Breast epithelium (tissue), 4 donors: ENCODE measurements at regions not wholly inside any gene's neighbourhood (a gene's known extent, or its start where the extent isn't known, plus 50 kb on each side); places are given as distances from the start of the nearest gene placed in this dataset.

Experiments used
- DNase-seq, 2 donors: peaks; one replicate each; pipeline ENCODE4 v3.0.0-alpha.2; 2019; ENCODE audit warnings: low spot score in 2 of 2
- H3K27ac ChIP-seq, 2 donors: fragments of 200-600 bp; sonication (generic) in 1 of 2; one replicate each; pipeline ENCODE4 v1.5.1; 2016 to 2019; ENCODE audit warnings: mild to moderate bottlenecking in 1 of 2
- H3K27me3 ChIP-seq, 2 donors: fragments of 200-600 bp; sonication (generic) in 1 of 2; one replicate each; pipeline versions ENCODE4 v1.5.1 to v1.6.0; 2017 to 2019; ENCODE audit warnings: control low read depth in 1 of 2, mild to moderate bottlenecking in 1 of 2
- H3K36me3 ChIP-seq: fragments of 200-600 bp; one replicate; pipeline ENCODE4 v1.5.1; 2019
- H3K4me1 ChIP-seq, 2 donors: fragments of 200-600 bp; sonication (generic); one replicate each; pipeline ENCODE4 v1.5.1; 2016 to 2019; ENCODE audit warnings: control low read depth in 1 of 2
- H3K4me3 ChIP-seq, 3 donors: fragments of 200-600 bp; sonication (generic); 1 replicate in 2 of 3; 2 replicates in 1 of 3; pipeline ENCODE4 v1.5.1; 2016 to 2019; ENCODE audit warnings: mild to moderate bottlenecking in 3 of 3, moderate library complexity in 2 of 3
- H3K9me3 ChIP-seq, 2 donors: fragments of 200-600 bp; sonication (generic) in 1 of 2; one replicate each; pipeline ENCODE4 v1.5.1; 2016 to 2019; ENCODE audit warnings: control low read depth in 1 of 2
- POLR2A ChIP-seq: fragments of 450-650 bp; IDR thresholded peaks from one replicate; pipeline ENCODE4 v1.6.1; 2016; ENCODE audit warnings: antibody characterized with exemption, mild to moderate bottlenecking, moderate library complexity
- POLR2AphosphoS5 ChIP-seq, 3 donors: sonication (generic); formaldehyde crosslinking; IDR thresholded peaks; one replicate each; pipeline ENCODE4 v1.6.1; 2017; ENCODE audit warnings: antibody characterized with exemption in 3 of 3
- intact Hi-C: fragments of 100-400 bp; cut with DNase I; formaldehyde crosslinking; loops from one replicate; pipeline ENCODE4 v1.15.1; 2023; ENCODE audit warnings: low total_unique reads
- TF ChIP-seq, protein P1 (sequence below), 3 donors: fragments of 450-650 bp; IDR thresholded peaks; one replicate each; pipeline ENCODE4 v1.5.1; 2016 to 2017; ENCODE audit warnings: antibody characterized with exemption in 3 of 3, mild to moderate bottlenecking in 3 of 3, moderate library complexity in 3 of 3

DNA sequence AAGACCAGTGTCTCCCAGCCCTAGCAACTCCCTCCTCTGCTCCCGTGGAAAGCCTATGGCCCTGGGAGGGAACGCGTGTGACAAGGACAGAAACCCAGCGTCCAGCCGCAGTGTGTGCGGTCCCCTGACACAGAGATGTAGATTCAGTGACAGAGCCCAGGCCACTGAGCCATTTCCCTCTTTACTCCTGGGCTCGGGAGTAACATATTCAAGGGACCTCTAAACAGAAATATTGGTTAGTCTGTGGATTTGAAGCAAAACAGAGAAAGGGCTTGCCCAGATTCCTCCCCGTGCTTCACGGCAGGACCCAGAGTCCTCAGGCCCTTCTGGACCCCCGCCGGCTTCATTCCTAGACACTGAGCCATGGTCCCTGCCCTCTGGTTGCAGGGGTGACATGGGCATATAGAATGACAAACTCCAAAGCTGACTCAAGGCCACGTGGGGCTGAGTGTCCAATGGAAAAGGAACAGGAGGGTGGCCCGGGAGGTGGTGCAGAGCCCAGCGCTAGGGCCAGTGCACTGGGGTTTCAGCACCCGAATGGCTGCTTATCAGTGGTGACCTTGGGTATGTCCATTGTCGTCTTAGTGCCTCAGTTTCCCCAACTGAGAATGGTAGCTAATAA, 248.2 kb downstream of the QKI start:
- intact Hi-C loops = no loop called here
- DNase-seq = no peak

DNA sequence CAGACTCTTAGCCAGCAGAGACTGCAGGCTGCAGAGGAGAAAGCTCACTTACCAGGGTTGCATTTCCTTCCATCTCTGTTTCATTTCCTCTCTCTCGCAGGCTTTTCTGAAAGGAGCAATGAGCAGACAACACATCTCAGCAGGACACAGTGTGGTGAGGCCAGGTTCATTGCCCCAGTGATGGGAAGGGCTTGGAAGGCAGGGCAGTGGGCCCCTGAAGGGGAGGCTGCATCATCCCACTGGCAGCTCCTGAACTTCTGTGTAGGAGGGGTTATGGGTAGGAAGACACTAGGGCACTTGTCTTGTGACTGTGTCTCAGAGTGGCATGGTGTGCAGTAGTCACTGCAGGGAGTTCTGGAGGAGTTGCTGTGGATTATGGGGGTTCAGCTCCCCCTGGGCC, 246.8 kb downstream of the QKI start:
- H3K36me3 ChIP-seq = no peaks in the 10 kb centered on the region
- no peaks in the 10 kb centered on the region for H3K27me3 ChIP-seq
- no peak overlapping the region for H3K27ac ChIP-seq
- no peaks in the 10 kb centered on the region for H3K9me3 ChIP-seq
- H3K4me1 ChIP-seq = no peaks in the 10 kb centered on the region
- no peak for DNase-seq
- H3K4me3 ChIP-seq = no peak overlapping the region
- TF ChIP-seq POLR2AphosphoS5 (IDR thresholded peaks at IDR 0.05) = no peak
- TF ChIP-seq, protein P1, sequence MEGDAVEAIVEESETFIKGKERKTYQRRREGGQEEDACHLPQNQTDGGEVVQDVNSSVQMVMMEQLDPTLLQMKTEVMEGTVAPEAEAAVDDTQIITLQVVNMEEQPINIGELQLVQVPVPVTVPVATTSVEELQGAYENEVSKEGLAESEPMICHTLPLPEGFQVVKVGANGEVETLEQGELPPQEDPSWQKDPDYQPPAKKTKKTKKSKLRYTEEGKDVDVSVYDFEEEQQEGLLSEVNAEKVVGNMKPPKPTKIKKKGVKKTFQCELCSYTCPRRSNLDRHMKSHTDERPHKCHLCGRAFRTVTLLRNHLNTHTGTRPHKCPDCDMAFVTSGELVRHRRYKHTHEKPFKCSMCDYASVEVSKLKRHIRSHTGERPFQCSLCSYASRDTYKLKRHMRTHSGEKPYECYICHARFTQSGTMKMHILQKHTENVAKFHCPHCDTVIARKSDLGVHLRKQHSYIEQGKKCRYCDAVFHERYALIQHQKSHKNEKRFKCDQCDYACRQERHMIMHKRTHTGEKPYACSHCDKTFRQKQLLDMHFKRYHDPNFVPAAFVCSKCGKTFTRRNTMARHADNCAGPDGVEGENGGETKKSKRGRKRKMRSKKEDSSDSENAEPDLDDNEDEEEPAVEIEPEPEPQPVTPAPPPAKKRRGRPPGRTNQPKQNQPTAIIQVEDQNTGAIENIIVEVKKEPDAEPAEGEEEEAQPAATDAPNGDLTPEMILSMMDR (IDR thresholded peaks at IDR 0.05) = no peak
- no peak for TF ChIP-seq POLR2A
- intact Hi-C loops = no loop called here

More for the DNA sequence above, 248.2 kb downstream of the QKI start:
- TF ChIP-seq POLR2AphosphoS5 (IDR thresholded peaks at IDR 0.05) (no peak), POLR2A (no peak)
- TF ChIP-seq, protein P1 (IDR thresholded peaks at IDR 0.05) = no peak
- Histone ChIP-seq H3K4me3 (no peak overlapping the region), H3K4me1 (no peaks in the 10 kb centered on the region), H3K36me3 (no peaks in the 10 kb centered on the region), H3K9me3 (no peaks in the 10 kb centered on the region), H3K27ac (no peak overlapping the region), H3K27me3 (no peaks in the 10 kb centered on the region)

DNA sequence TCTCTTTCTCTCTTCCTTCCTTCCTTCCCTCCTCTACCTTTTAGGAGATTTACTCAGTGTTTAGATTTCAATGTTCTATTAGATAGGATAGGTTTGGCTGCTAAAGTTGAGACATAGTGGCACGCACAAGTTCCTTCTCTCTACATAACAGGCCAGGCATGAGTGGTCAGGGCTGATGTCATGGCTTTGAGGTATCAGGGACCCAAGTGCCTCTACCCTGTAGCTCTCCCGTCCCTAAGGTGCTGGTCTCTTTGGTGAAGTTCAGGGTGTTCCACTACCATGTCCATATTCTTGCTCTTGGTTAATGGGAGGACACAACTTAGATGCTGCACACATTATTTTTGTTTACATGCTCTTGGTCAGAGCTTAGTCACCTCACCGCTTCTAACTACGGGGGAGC, 245.3 kb downstream of the QKI start:
- TF ChIP-seq, protein P1 (IDR thresholded peaks at IDR 0.05) = no peak
- TF ChIP-seq POLR2AphosphoS5 (IDR thresholded peaks at IDR 0.05) = no peak
- Histone ChIP-seq H3K36me3 (no peaks in the 10 kb centered on the region), H3K4me3 (no peak overlapping the region), H3K9me3 (no peaks in the 10 kb centered on the region), H3K27ac (no peak overlapping the region), H3K4me1 (no peaks in the 10 kb centered on the region), H3K27me3 (no peaks in the 10 kb centered on the region)
- intact Hi-C loops = no loop called here
- no peak for DNase-seq

DNA sequence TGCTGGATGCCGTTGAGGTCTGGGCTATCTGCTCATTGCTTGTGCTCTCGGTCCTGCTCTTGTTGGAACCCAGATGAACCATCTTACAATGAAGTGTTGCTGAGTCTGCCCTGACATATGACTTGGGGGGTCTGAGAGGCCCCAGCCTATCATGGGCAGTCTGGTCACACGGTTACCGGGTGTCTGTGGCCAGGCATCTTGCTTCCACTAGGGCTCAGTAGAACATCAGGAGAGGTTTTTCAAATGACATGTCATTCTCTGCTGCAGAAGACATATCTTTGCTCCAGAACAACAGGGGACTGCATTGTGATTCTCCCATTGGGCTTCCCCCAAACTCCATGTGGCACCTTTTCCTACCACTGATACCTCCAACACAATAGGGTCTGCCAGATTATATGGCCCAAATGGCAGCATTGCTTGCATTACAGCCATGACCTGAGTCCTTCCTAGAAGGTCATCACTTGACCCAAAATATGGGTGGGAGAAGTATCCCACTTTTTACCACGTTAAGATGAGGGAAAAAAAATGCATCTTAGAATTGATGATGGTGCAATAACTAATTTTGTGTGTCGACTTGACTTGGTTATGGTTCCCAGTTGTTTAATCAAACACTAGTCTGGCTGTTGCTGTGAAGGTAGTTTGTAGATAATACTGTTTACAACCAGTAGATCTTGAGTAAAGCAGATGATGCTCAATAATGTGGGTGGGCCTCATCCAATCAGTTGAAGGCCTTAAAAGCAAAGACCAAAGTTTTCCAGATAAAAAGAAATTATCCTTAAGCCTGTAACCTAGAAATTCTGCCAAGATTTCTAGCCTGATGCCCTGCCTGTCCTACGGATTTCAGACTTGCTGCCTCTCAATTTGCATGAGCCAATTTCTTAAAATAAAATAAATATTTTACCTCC, 241.0 kb downstream of the QKI start:
- H3K27ac ChIP-seq = no peak overlapping the region
- H3K4me1 ChIP-seq = no peaks in the 10 kb centered on the region
- no peak for DNase-seq
- H3K27me3 ChIP-seq = no peaks in the 10 kb centered on the region
- no peaks in the 10 kb centered on the region for H3K9me3 ChIP-seq
- intact Hi-C loops = no loop called here
- no peak for TF ChIP-seq POLR2AphosphoS5 (IDR thresholded peaks at IDR 0.05)
- TF ChIP-seq POLR2A = no peak
- TF ChIP-seq, protein P1 (IDR thresholded peaks at IDR 0.05) = no peak
- H3K36me3 ChIP-seq = no peaks in the 10 kb centered on the region
- no peak overlapping the region for H3K4me3 ChIP-seq
